Lung (tissue), 9 donors: ENCODE measurements at regions not wholly inside any gene's neighbourhood (a gene's known extent, or its start where the extent isn't known, plus 50 kb on each side); places are given as distances from the start of the nearest gene placed in this dataset.
"Not testable (repeated sequence)": the region's sequence is repeated elsewhere in the genome, so short reads cannot be mapped to it uniquely, and the experiment has no call there.

Experiments
- ATAC-seq: fragments of 200-7000 bp; cut with Tn5 transposase; one replicate; pipeline ENCODE4 v1.9.1; 2020; ENCODE audit warnings: moderate number of reproducible peaks; ENCODE audit not compliant: insufficient read depth, low FRiP score
- DNase-seq, 3 donors: peaks; one replicate each; pipeline ENCODE4 v3.0.0-alpha.2; 2013 to 2017
- H3K27ac ChIP-seq, 2 donors: one replicate each; pipeline ENCODE4 v1.5.1; 2013; ENCODE audit warnings: mild to moderate bottlenecking in 2 of 2, moderate library complexity in 2 of 2, control low read depth in 1 of 2, inconsistent platforms in 1 of 2, low read depth in 1 of 2, low read length in 1 of 2
- H3K27me3 ChIP-seq, 3 donors: one replicate each; pipeline ENCODE4 v1.5.1; 2013; ENCODE audit warnings: low read length in 2 of 3; ENCODE audit not compliant: control insufficient read depth in 3 of 3, insufficient read depth in 3 of 3
- H3K36me3 ChIP-seq, 4 donors: one replicate each; pipeline ENCODE4 v1.5.1; 2013; ENCODE audit warnings: low read length in 4 of 4, mild to moderate bottlenecking in 1 of 4, moderate library complexity in 1 of 4; ENCODE audit not compliant: control insufficient read depth in 4 of 4, insufficient read depth in 4 of 4
- H3K4me1 ChIP-seq, 5 donors: one replicate each; pipeline ENCODE4 v1.5.1; 2013; ENCODE audit warnings: low read length in 5 of 5, mild to moderate bottlenecking in 2 of 5, moderate library complexity in 1 of 5; ENCODE audit not compliant: control insufficient read depth in 5 of 5, insufficient read depth in 5 of 5
- H3K4me3 ChIP-seq: one replicate; pipeline ENCODE4 v1.5.1; 2013; ENCODE audit warnings: mild to moderate bottlenecking, control low read depth, moderate library complexity
- H3K9ac ChIP-seq, 2 donors: one replicate each; pipeline ENCODE4 v1.5.1; 2013; ENCODE audit warnings: low read length in 2 of 2, control low read depth in 1 of 2; ENCODE audit not compliant: insufficient read depth in 1 of 2
- H3K9me3 ChIP-seq, 4 donors: one replicate each; pipeline ENCODE4 v1.5.1; 2013; ENCODE audit warnings: low read length in 3 of 4, mild to moderate bottlenecking in 1 of 4, moderate library complexity in 1 of 4; ENCODE audit not compliant: control insufficient read depth in 4 of 4, insufficient read depth in 3 of 4
- WGBS, 2 donors: extraction: QIAGEN DNeasy Blood & Tissue Kit; methylation state at CpG; one replicate each; pipeline ENCODE4 v1.1.7; 2013; 5-methylcytosine and 5-hydroxymethylcytosine counted together
- donor health status: Bipolar disorder and iron deficiency.
- donor health status: healthy.
- donor health status: DM: yes; HTN: yes; CAD: no.

DNA sequence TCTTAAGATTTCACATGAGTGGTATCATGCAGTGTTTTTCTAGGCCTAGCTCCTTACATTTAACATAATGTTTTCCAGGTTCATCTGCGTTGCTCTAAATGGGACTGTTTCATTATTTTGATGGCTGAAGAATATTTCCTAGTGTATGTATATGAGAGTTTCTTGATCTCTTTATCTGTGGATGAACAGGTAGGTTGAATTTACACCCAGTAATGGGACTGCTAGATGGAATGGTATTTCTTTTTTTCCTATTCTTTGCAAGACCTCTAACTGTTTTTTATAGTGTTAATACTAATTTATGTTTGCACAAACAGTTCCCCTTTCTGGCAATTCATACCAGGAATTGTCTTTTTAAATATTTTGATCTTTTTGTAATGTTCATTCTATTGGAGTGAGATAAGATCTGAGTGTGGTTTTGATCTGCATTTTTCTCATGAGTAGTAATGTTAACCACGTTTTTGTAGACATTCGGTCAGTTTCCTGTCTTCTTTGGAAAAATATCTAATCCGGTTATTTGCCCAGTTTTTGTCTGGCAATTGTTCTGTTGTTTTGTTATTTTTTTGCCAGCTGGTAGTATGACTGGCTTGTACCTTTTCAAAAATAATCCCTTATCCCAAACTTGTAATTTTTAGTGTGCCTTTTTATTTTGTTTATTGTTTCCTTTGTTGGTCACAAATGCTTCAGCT, 157.1 kb downstream of the CCDC74A start:
- H3K27ac ChIP-seq = not testable (repeated sequence)
- WGBS, 2 donors = 49 to 53% methylated on average over 4 of the region's 4 CpGs

GRCh38 chr2:131686164-131686893, 158.6 kb downstream of the CCDC74A start:
- H3K36me3 ChIP-seq, DNase-seq, H3K4me1 ChIP-seq, H3K4me3 ChIP-seq, H3K27me3 ChIP-seq, H3K9me3 ChIP-seq, H3K9ac ChIP-seq, H3K27ac ChIP-seq, ATAC-seq: not testable (repeated sequence)
- 70 to 72% methylated on average over 6 of the region's 6 CpGs for WGBS, 2 donors

More for the DNA sequence above, 157.1 kb downstream of the CCDC74A start:
- not testable (repeated sequence) for H3K9ac ChIP-seq, H3K36me3 ChIP-seq, ATAC-seq, H3K4me1 ChIP-seq, DNase-seq, H3K9me3 ChIP-seq, H3K4me3 ChIP-seq, H3K27me3 ChIP-seq

- H3K4me3 ChIP-seq, ATAC-seq, DNase-seq: not testable (repeated sequence)
Observed at GRCh38 chr2:131686894-131687238, 159.2 kb downstream of the CCDC74A start.

DNA sequence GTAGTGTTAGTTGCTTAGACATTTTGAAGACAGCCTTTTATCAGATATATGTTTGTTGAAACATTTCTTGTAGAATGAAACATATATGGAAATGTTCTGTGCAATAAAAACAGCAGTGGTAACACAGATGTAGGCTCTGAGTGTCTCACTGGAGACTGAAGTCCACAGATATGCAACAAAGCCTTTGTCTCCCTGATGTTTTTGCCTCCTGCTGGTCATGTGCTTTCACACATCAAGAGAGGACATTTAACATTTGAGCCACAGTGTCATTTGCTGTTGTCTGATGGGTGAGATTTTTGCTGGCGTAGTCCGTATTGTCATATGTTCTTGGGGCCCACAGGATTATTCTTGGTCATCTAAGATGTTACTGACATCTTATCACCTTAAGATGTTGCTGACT, 161.4 kb downstream of the CCDC74A start:
- not testable (repeated sequence) for H3K4me1 ChIP-seq, ATAC-seq, H3K9me3 ChIP-seq, H3K27ac ChIP-seq, H3K9ac ChIP-seq, H3K27me3 ChIP-seq, H3K36me3 ChIP-seq, DNase-seq, H3K4me3 ChIP-seq
- 100% methylated on average over 2 of the region's 2 CpGs for WGBS, 2 donors

More at GRCh38 chr2:131686894-131687238, 159.2 kb downstream of the CCDC74A start:
- H3K27ac ChIP-seq, H3K27me3 ChIP-seq, H3K9me3 ChIP-seq, H3K4me1 ChIP-seq, H3K36me3 ChIP-seq, H3K9ac ChIP-seq: not testable (repeated sequence)

DNA sequence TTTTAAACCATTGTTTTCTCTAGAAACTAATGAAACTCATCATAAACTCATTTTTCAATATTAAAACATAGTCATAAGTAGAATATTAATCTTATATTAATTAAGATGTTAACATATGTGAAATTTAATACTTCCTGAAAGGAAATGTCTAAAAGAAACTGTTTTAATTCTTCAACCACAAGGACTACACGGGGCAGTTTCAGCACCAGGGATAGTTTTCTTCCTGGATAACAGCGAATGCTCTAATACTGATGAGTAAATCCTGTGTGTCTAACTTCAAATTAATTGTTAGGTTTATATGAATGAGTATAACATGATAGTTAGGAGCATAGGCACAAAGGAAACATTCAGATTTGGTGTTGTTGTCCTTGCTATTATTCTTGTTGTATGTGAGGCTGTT, 183.6 kb downstream of the CCDC74A start:
- ATAC-seq, DNase-seq, H3K27me3 ChIP-seq, H3K4me1 ChIP-seq, H3K36me3 ChIP-seq, H3K9me3 ChIP-seq, H3K9ac ChIP-seq, H3K4me3 ChIP-seq, H3K27ac ChIP-seq: not testable (repeated sequence)
- 67 to 69% methylated on average over 2 of the region's 2 CpGs for WGBS, 2 donors

DNA sequence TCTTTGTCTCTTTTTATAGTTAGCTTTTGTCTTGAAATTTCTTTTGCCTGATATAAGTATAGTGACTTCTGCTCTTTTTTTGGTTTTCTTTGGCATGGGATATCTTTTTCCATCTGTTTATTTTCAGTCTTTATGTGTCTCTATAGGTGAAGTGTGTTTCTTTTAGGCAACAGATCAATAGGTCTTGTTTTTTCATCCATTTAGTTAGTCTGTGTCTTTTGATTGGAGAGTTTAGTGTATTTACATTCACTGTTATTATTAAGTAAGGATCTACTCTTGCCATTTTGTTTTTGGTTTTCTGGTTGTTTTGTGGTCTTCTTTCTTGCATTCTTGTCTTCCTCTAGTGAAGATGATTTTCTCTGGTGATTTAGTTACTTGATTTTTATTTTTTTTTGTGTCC, 190.2 kb downstream of the CCDC74A start:
- not testable (repeated sequence) for H3K27me3 ChIP-seq, H3K4me3 ChIP-seq, H3K9ac ChIP-seq, ATAC-seq, H3K36me3 ChIP-seq, H3K27ac ChIP-seq, H3K9me3 ChIP-seq, DNase-seq, H3K4me1 ChIP-seq

- H3K36me3 ChIP-seq, H3K9ac ChIP-seq, H3K27ac ChIP-seq, ATAC-seq, H3K4me3 ChIP-seq, H3K27me3 ChIP-seq, H3K9me3 ChIP-seq, H3K4me1 ChIP-seq, DNase-seq: not testable (repeated sequence)
- WGBS, 2 donors = 55 to 79% methylated on average over 5 to 6 of the region's 6 CpGs
Observed at GRCh38 chr2:131721163-131721562, 193.5 kb downstream of the CCDC74A start.

DNA sequence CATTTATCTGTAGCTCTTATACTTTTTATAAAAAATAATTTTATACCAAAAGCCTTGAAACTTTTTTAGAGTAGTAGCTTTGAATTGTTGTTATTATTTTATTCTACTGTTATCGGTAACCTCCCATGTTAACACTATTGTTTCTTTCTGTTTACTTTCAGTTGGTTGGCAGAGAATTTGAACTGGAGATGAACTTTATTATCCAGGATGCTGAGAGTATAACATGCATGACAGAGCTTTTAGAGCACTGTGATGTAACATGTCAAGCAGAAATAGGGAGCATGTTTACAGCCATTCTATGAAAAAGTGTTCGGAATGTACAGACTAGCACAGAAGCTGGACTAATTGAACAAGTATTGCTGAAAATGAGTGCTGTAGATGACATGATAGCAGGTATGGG, 194.6 kb downstream of the CCDC74A start:
- not testable (repeated sequence) for H3K27me3 ChIP-seq, DNase-seq, H3K36me3 ChIP-seq, H3K9ac ChIP-seq, H3K9me3 ChIP-seq, H3K4me1 ChIP-seq, H3K4me3 ChIP-seq, ATAC-seq, H3K27ac ChIP-seq
- WGBS, 2 donors = 73 to 89% methylated on average over 2 of the region's 2 CpGs
